ENCODE measurements at regions not wholly inside any gene's neighbourhood (a gene's known extent, or its start where the extent isn't known, plus 50 kb on each side); places are given as distances from the start of the nearest gene placed in this dataset.

DNA sequence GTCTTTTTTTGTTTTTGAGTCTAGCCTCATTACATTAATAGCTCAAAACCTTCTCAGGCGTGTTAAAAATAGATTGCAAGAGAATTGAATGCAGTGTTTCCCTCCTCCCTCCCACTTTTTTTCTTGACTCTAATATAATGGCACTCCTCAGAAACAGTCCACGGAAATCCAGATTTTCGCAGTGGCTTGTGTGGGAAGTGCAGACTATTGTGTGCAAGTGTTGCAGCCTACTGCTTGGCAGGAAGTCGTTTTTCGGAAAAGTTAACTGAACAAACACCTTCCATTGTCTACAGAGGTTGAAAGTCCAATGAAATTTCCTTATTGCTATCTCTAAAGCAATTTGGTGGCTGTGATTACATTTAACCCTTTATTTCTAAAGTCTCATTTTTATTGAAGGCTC, 147.9 kb upstream of the E2F7 start:
- no peak for ATAC-seq (ENCODE audit: low read depth)
- H2BK15ac ChIP-seq (ENCODE audit: low read depth, low read length) = no peak overlapping the region; the same call in 2 of the 3 replicates
- no peaks in the 10 kb centered on the region for H3K9me3 ChIP-seq (ENCODE audit: control insufficient read depth, insufficient read depth, low read length)
- no peak for TF ChIP-seq CHD1 (IDR thresholded peaks at IDR 0.05; ENCODE audit: low read depth, low read length)
- TF ChIP-seq, protein P1, sequence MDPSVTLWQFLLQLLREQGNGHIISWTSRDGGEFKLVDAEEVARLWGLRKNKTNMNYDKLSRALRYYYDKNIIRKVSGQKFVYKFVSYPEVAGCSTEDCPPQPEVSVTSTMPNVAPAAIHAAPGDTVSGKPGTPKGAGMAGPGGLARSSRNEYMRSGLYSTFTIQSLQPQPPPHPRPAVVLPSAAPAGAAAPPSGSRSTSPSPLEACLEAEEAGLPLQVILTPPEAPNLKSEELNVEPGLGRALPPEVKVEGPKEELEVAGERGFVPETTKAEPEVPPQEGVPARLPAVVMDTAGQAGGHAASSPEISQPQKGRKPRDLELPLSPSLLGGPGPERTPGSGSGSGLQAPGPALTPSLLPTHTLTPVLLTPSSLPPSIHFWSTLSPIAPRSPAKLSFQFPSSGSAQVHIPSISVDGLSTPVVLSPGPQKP (IDR thresholded peaks at IDR 0.05; ENCODE audit: borderline replicate concordance, low read depth, low read length) = no peak
- no peak for TF ChIP-seq BHLHE40 (IDR thresholded peaks at IDR 0.05; ENCODE audit: low read depth, low read length)
- H3K18ac ChIP-seq (ENCODE audit: low read depth, low read length) = no peak overlapping the region
- POLR2A ChIA-PET (ENCODE audit: unreplicated experiment) = no interaction called here
- no peak overlapping the region for H3K23ac ChIP-seq (ENCODE audit: low read depth, low read length)
- no peaks in the 10 kb centered on the region; the same call in 1 of the 2 replicates for H3K4me1 ChIP-seq (ENCODE audit: control insufficient read depth, insufficient read depth, low read length)
- no peak overlapping the region; the same call in 1 of the 2 replicates for H4K5ac ChIP-seq (ENCODE audit: low read depth, low read length)
- H3K9me1 ChIP-seq (ENCODE audit: insufficient read depth, low read length) = no peaks in the 10 kb centered on the region
- no peak overlapping the region for H3K4me3 ChIP-seq (ENCODE audit: insufficient read depth, low read depth, low read length)
- H3K56ac ChIP-seq (ENCODE audit: extremely low read depth, insufficient read depth, low read length) = no peak overlapping the region
- H2BK20ac ChIP-seq (ENCODE audit: low read depth, low read length) = peak overlapping the region; percentile 70; the same call in 1 of the 2 replicates
- H2AK9ac ChIP-seq (replicated peaks; ENCODE audit: low read depth, low read length, poor library complexity) = no peak overlapping the region
- H2AK5ac ChIP-seq (ENCODE audit: low read depth, low read length) = no peak overlapping the region
- BruUV-seq (replicated peaks) = no TSS peak
- H3K14ac ChIP-seq (replicated peaks; ENCODE audit: low read depth, low read length) = no peak overlapping the region; the same call in 1 of the 2 replicates
- H3K36me3 ChIP-seq (ENCODE audit: control insufficient read depth, insufficient read depth, low read length) = no peaks in the 10 kb centered on the region
- no peak for DNase-seq
- in situ Hi-C loops (cut with MboI; ENCODE audit: low sequenced_read_pairs) = no loop called here
- H4K20me1 ChIP-seq (ENCODE audit: insufficient read depth, low read length) = no peaks in the 10 kb centered on the region
- H2AFZ ChIP-seq (replicated peaks; ENCODE audit: low read length, poor library complexity) = no peak overlapping the region
- H2BK5ac ChIP-seq (ENCODE audit: low read depth, low read length, poor library complexity, severe bottlenecking) = no peak overlapping the region
- dilution Hi-C loops (cut with HindIII; ENCODE audit: low sequenced_read_pairs, unreplicated experiment) = no loop called here
- no peak overlapping the region for H3K9ac ChIP-seq (ENCODE audit: low read depth, low read length)
- intact Hi-C loops (cut with micrococcal nuclease) = no loop called here
- no peak overlapping the region for H3K4ac ChIP-seq (ENCODE audit: low read depth, low read length)
- H3K79me1 ChIP-seq (ENCODE audit: low read depth in 1 of 2, low read length in 2 of 2) = no peaks in the 10 kb centered on the region
- no peaks in the 10 kb centered on the region for H3K27me3 ChIP-seq (ENCODE audit: control insufficient read depth, insufficient read depth, low read length)
- WGBS, 2 experiments (ENCODE audit: extremely low coverage in 2 of 2, insufficient read length in 1 of 2) = no CpG with 5 or more reads among the region's 5 CpGs
- no peak overlapping the region; the same call in 1 of the 2 replicates for H4K91ac ChIP-seq (ENCODE audit: insufficient read depth, low read depth, low read length)
- CTCF ChIA-PET = no interaction called here
- H4K8ac ChIP-seq (ENCODE audit: low read depth in 2 of 2, low read length in 2 of 2) = no peak overlapping the region
- H3K4me2 ChIP-seq (ENCODE audit: low read depth, low read length) = no peak overlapping the region
- H3K27ac ChIP-seq (ENCODE audit: insufficient read depth, low read length) = no peak overlapping the region
- H2BK120ac ChIP-seq (ENCODE audit: low read depth, low read length) = peak overlapping the region; percentile 6; the same call in 1 of the 2 replicates

Data from IMR-90 (cell line).